ENCODE measurements at regions not wholly inside any gene's neighbourhood (a gene's known extent, or its start where the extent isn't known, plus 50 kb on each side); places are given as distances from the start of the nearest gene placed in this dataset.
"Not testable (repeated sequence)": the region's sequence is repeated elsewhere in the genome, so short reads cannot be mapped to it uniquely, and the experiment has no call there.

GRCh38 chr5:154640213-154640831 lies 114.9 kb upstream of the LARP1 start:
- peak; percentile 62 to 66 for TF ChIP-seq CTCF (conservative IDR thresholded peaks at IDR 0.05; ENCODE audit: low read depth in 2 of 2)
- TF ChIP-seq CREB1 (CRISPR knock-in tag; IDR thresholded peaks at IDR 0.05; ENCODE audit: low read depth); POLR2AphosphoS5 (IDR thresholded peaks at IDR 0.05; ENCODE audit: low read depth); EZH2phosphoT487 (IDR thresholded peaks at IDR 0.05; ENCODE audit: unreplicated experiment); EZH2 (IDR thresholded peaks at IDR 0.05; ENCODE audit: low read depth, unreplicated experiment); REST (IDR thresholded peaks at IDR 0.05; ENCODE audit: unreplicated experiment); STAT1 (IDR thresholded peaks at IDR 0.05; ENCODE audit: unreplicated experiment); ZNF114 (CRISPR knock-in tag; IDR thresholded peaks at IDR 0.05); NANOG (IDR thresholded peaks at IDR 0.05; ENCODE audit: borderline replicate concordance); ETS1 (IDR thresholded peaks at IDR 0.05): not testable (repeated sequence)
